WTC11 (cell line): ENCODE measurements at regions not wholly inside any gene's neighbourhood (a gene's known extent, or its start where the extent isn't known, plus 50 kb on each side); places are given as distances from the start of the nearest gene placed in this dataset.

ENCODE experiments used
- CREM ChIP-seq: sonication (generic); formaldehyde crosslinking; IDR thresholded peaks from 2 replicates; pipeline ENCODE4 v1.8.1; 2022; ENCODE audit warnings: mild to moderate bottlenecking, missing genetic modification reagents, moderate library complexity
- FOXK1 ChIP-seq: sonication (generic); formaldehyde crosslinking; IDR thresholded peaks from 2 replicates; pipeline ENCODE4 v1.8.0; 2022; ENCODE audit warnings: mild to moderate bottlenecking, moderate library complexity, missing genetic modification reagents
- IRF2 ChIP-seq: sonication (generic); formaldehyde crosslinking; IDR thresholded peaks from 2 replicates; pipeline ENCODE4 v1.8.0; 2022; ENCODE audit warnings: low read depth, missing genetic modification reagents, borderline replicate concordance
- JUN ChIP-seq: sonication (generic); formaldehyde crosslinking; IDR thresholded peaks from 2 replicates; pipeline ENCODE4 v1.8.0; 2023; ENCODE audit warnings: mild to moderate bottlenecking, missing genetic modification reagents
- USF1 ChIP-seq: sonication (generic); formaldehyde crosslinking; IDR thresholded peaks from 2 replicates; pipeline ENCODE4 v1.8.0; 2022; ENCODE audit warnings: mild to moderate bottlenecking, missing genetic modification reagents
- TF ChIP-seq, protein P1 (sequence below): fragments of 200-600 bp; IDR thresholded peaks from 2 replicates; pipeline ENCODE4 v1.8.0; 2022; ENCODE audit warnings: antibody characterized with exemption
- TF ChIP-seq, protein P2 (sequence below): fragments of 250-450 bp; sonication (Bioruptor Pico); IDR thresholded peaks from 2 replicates; pipeline ENCODE4 v2.1.2; 2022; ENCODE audit warnings: mild to moderate bottlenecking, moderate library complexity

DNA sequence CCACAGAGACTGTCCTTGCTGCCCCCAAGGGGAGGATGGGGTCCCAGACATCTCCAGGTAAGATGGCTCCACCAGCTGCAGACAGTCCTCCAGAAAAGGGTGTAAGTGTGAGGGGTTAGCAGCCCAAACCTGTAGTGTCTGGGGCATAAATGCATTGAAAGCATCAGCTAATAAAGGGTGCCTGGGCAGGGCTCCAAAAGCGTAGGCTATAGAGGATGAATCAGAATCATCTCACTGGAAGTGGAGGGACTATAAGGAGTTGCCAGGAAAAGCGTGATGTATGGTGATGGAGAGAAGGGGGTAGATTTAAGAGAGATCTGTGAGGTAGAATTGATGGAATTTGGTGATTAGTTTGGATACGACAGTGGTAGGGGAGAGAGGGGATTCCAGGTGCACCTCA, 79.9 kb upstream of the ONECUT1 start:
- TF ChIP-seq JUN (CRISPR knock-in tag), result no peak
- TF ChIP-seq IRF2, result no peak
- no peak for TF ChIP-seq CREM (CRISPR knock-in tag)
- TF ChIP-seq, protein P1, sequence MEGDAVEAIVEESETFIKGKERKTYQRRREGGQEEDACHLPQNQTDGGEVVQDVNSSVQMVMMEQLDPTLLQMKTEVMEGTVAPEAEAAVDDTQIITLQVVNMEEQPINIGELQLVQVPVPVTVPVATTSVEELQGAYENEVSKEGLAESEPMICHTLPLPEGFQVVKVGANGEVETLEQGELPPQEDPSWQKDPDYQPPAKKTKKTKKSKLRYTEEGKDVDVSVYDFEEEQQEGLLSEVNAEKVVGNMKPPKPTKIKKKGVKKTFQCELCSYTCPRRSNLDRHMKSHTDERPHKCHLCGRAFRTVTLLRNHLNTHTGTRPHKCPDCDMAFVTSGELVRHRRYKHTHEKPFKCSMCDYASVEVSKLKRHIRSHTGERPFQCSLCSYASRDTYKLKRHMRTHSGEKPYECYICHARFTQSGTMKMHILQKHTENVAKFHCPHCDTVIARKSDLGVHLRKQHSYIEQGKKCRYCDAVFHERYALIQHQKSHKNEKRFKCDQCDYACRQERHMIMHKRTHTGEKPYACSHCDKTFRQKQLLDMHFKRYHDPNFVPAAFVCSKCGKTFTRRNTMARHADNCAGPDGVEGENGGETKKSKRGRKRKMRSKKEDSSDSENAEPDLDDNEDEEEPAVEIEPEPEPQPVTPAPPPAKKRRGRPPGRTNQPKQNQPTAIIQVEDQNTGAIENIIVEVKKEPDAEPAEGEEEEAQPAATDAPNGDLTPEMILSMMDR, result no peak
- TF ChIP-seq USF1 (CRISPR knock-in tag), result no peak
- TF ChIP-seq FOXK1, result no peak
- TF ChIP-seq, protein P2, sequence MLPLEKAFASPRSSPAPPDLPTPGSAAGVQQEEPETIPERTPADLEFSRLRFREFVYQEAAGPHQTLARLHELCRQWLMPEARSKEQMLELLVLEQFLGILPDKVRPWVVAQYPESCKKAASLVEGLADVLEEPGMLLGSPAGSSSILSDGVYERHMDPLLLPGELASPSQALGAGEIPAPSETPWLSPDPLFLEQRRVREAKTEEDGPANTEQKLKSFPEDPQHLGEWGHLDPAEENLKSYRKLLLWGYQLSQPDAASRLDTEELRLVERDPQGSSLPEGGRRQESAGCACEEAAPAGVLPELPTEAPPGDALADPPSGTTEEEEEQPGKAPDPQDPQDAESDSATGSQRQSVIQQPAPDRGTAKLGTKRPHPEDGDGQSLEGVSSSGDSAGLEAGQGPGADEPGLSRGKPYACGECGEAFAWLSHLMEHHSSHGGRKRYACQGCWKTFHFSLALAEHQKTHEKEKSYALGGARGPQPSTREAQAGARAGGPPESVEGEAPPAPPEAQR, result no peak
